A673 (cell line): ENCODE measurements at regions not wholly inside any gene's neighbourhood (a gene's known extent, or its start where the extent isn't known, plus 50 kb on each side); places are given as distances from the start of the nearest gene placed in this dataset.

Experiments
- BruUV-seq: library from RNA; stranded (reverse); fragments of 400-500 nt; replicated peaks from 2 replicates; lab custom pipeline; 2021; lab: Mats Ljungman, UMichigan
- CTCF ChIA-PET: fragments of 300-600 bp; sonication (Branson Sonifier 250); formaldehyde crosslinking; loops from one replicate; lab custom pipeline; 2022; ENCODE audit warnings: antibody characterized with exemption; lab: Charles Lee
- POLR2A ChIA-PET: fragments of 300-600 bp; sonication (Branson Sonifier 250); formaldehyde crosslinking; loops from one replicate; lab custom pipeline; 2022; ENCODE audit warnings: antibody characterized with exemption; ENCODE audit not compliant: low non-redundant PET; lab: Charles Lee
- DNase-seq: peaks from one replicate; pipeline ENCODE4 v3.0.0-alpha.2; 2015; ENCODE audit warnings: low spot score
- H3K27ac ChIP-seq: fragments of 200-600 bp; sonication (generic); 2 replicates; pipeline ENCODE4 v1.5.1; 2016; ENCODE audit warnings: mixed run types, low read depth, mild to moderate bottlenecking, mixed read lengths, antibody characterized with exemption, low read length; ENCODE audit not compliant: poor library complexity, severe bottlenecking
- H3K27me3 ChIP-seq: fragments of 200-600 bp; sonication (generic); replicated peaks from 2 replicates; pipeline ENCODE4 v1.6.1; 2017; ENCODE audit warnings: mixed run types, low read depth, mild to moderate bottlenecking, mixed read lengths, antibody characterized with exemption, low read length; ENCODE audit not compliant: insufficient read depth, poor library complexity
- H3K36me3 ChIP-seq: fragments of 200-600 bp; sonication (generic); 2 replicates; pipeline ENCODE4 v1.6.1; 2016; ENCODE audit warnings: mixed run types, mild to moderate bottlenecking, mixed read lengths, antibody characterized with exemption, low read length; ENCODE audit not compliant: insufficient read depth, poor library complexity, severe bottlenecking
- H3K4me1 ChIP-seq: fragments of 200-600 bp; sonication (generic); 2 replicates; pipeline ENCODE4 v1.6.1; 2017; ENCODE audit warnings: mixed run types, mild to moderate bottlenecking, mixed read lengths, antibody characterized with exemption, low read length; ENCODE audit not compliant: insufficient read depth, poor library complexity, severe bottlenecking
- H3K4me3 ChIP-seq: fragments of 200-600 bp; sonication (generic); 2 replicates; pipeline ENCODE4 v1.5.1; 2016; ENCODE audit warnings: low read depth, mixed run types, mild to moderate bottlenecking, mixed read lengths, low read length; ENCODE audit not compliant: poor library complexity, severe bottlenecking
- H3K9me3 ChIP-seq: fragments of 200-600 bp; sonication (generic); 2 replicates; pipeline ENCODE4 v1.6.1; 2016; ENCODE audit warnings: mixed run types, low read depth, mild to moderate bottlenecking, mixed read lengths, antibody characterized with exemption, low read length; ENCODE audit not compliant: poor library complexity, severe bottlenecking
- CTCF ChIP-seq: fragments of 300-800, 200-600 bp; sonication (generic); conservative IDR thresholded peaks from 2 replicates; pipeline ENCODE4 v1.5.1; 2017; ENCODE audit warnings: low read depth, mild to moderate bottlenecking, antibody characterized with exemption, low read length, moderate library complexity, mixed read lengths
- EZH2 ChIP-seq: fragments of 200-600 bp; sonication (generic); IDR thresholded peaks from 2 replicates; pipeline ENCODE4 v1.6.1; 2017; ENCODE audit warnings: borderline replicate concordance, low read depth, mild to moderate bottlenecking, mixed read lengths, antibody characterized with exemption, low read length; ENCODE audit not compliant: poor library complexity, severe bottlenecking
- intact Hi-C: fragments of 100-400 bp; cut with micrococcal nuclease; formaldehyde crosslinking; loops from one replicate; pipeline ENCODE4 v1.10.0; 2022; ENCODE audit not compliant: unreplicated experiment

DNA sequence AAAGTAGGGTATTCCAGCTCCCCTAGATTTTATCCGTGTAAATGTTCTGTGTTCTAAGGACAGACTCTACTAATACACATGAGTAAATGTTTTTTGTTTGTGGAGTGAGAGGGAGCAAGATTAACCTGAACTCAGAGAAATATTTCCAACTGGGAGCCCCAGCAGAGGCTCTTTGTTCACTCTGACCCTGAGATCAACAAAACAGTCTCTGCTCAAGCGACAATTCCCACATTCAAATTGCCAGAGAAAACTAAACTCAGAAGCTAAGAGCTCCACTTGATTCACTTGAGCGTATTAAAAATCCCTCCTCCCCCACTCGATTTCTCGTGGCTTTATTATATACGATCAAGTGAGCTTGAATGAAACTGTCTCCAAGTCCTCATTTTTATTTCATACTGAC lies 413.9 kb upstream of the JARID2 start:
- Histone ChIP-seq H3K27ac (no peak overlapping the region), H3K9me3 (no peaks in the 10 kb centered on the region), H3K4me3 (no peak overlapping the region), H3K4me1 (peaks cover 14% of the 10 kb centered on the region), H3K27me3 (no peaks in the 10 kb centered on the region), H3K36me3 (no peaks in the 10 kb centered on the region)
- TF ChIP-seq CTCF (no peak), EZH2 (no peak)
- no TSS peak for BruUV-seq
- CTCF ChIA-PET = no interaction called here
- POLR2A ChIA-PET = no interaction called here
- no peak for DNase-seq
- intact Hi-C loops = no loop called here

- no TSS peak for BruUV-seq
- TF ChIP-seq EZH2 (no peak), CTCF (no peak)
- H3K36me3 ChIP-seq = no peaks in the 10 kb centered on the region
- no peaks in the 10 kb centered on the region for H3K9me3 ChIP-seq
- H3K4me3 ChIP-seq = no peak overlapping the region
- no peak for DNase-seq
- ChIA-PET CTCF (no interaction called here), POLR2A (no interaction called here)
- intact Hi-C loops = no loop called here
- H3K27ac ChIP-seq = no peak overlapping the region
- no peaks in the 10 kb centered on the region for H3K27me3 ChIP-seq
- H3K4me1 ChIP-seq = peaks cover 9% of the 10 kb centered on the region
Measured at GRCh38 chr6:14832427-14832826, 413.4 kb upstream of the JARID2 start.

- ChIA-PET CTCF (no interaction called here), POLR2A (interaction anchor here (0.5 kb wide), 1 partner anchor 402 kb away, joined by 3 read pairs; no protein-coding TSS in a partner anchor)
- TF ChIP-seq EZH2 (no peak), CTCF (no peak)
- H3K9me3 ChIP-seq = no peaks in the 10 kb centered on the region
- no peaks in the 10 kb centered on the region for H3K27me3 ChIP-seq
- no peak overlapping the region for H3K4me3 ChIP-seq
- intact Hi-C loops = no loop called here
- DNase-seq = no peak
- H3K36me3 ChIP-seq = no peaks in the 10 kb centered on the region
- no TSS peak for BruUV-seq
- H3K27ac ChIP-seq = no peak overlapping the region
- no peaks in the 10 kb centered on the region for H3K4me1 ChIP-seq
Measured at GRCh38 chr6:14834851-14835530, 410.9 kb upstream of the JARID2 start.
